ENCODE measurements at regions not wholly inside any gene's neighbourhood (a gene's known extent, or its start where the extent isn't known, plus 50 kb on each side); places are given as distances from the start of the nearest gene placed in this dataset.

- peak; percentile 6 for DNase-seq
These were observed 238.4 kb downstream of the SNCA start for GRCh38 chr4:89598602-89599001.

- DNase-seq, result no peak
These were observed 241.7 kb downstream of the SNCA start for GRCh38 chr4:89595125-89595789.

- no peak for DNase-seq
These were observed 246.8 kb downstream of the SNCA start for GRCh38 chr4:89590128-89590527.

DNA sequence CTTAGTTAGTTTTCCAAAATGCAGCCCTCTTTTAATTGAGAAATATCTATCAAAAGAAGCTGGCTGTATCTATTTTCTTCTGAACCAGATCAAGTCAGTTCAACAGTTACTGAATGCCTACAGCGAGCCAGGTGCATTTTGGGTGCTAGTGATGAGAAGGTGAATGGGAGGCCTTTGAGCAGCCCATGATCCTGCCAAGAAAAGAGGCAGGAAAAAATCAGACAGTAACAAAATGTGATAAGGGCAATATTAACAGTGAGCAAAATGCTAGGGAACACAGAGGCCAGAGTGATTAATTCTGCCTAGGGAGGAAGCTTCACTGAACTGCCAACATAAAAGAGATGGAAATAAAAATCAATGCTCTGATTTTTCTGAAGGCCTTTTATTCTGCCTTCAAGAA, 248.5 kb downstream of the SNCA start:
- no peak for DNase-seq

- DNase-seq, result no peak
These were observed 249.6 kb downstream of the SNCA start for GRCh38 chr4:89587364-89587763.

- DNase-seq, result peak; percentile 1
These were observed 250.1 kb downstream of the SNCA start for GRCh38 chr4:89586864-89587263.

DNA sequence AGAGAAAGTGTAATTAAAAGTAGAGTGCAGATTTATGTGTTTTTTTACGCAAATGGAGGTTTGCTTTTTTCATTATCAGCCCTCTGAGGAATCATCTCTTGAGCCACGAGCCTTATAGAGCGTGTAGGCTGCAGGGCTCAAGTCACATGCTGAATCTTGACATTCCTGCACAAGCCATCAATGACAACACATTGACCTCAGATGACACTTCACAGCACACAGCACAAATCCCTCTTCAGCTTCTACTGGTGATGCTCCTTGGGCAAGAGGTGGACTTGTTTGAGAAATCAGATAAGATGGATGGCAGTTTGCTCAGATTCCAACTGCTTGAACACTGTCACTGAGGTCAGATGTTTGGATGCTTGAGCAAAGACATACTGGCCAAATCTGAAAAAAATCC, 250.6 kb downstream of the SNCA start:
- DNase-seq, result peak; percentile 43

DNA sequence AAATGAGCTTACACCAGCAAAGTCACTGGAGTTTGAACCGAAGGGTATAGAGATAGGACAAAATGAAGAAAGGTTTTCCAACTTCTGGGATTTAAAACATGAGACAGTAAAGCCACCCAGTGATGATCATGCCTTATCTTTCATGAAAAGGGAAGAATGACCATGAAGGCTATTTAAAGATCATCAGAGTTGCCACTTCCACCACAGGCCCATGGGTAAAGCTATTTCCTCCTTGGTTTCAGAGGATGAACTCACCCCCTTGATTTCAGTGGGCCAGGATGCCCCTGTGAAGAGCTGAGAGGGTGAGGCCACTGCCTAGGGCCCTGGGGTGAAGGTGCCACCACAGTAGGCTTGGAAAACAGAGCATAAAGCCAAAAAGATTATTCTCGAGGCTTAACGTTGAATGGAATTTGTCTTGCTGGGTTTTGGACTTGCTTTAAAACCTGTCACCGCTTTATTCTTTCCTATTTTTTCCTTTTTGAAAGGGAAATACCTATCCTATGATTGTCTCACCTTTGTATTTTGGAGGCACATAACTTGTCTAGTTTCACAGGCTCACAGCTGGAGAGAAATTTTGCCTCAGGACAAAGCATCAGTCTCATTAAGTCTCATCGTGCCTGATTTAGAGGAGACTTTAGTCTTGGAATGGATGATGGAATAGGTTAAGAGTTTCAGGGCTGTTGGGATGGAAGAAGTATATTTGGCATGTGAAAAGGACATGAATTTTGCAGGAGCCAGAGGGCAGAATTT, 254.0 kb downstream of the SNCA start:
- DNase-seq, result peak; percentile 12

GRCh38 chr4:89579771-89580170, 257.2 kb downstream of the SNCA start:
- no peak for DNase-seq

- DNase-seq, result no peak
These were observed 260.7 kb downstream of the SNCA start for GRCh38 chr4:89576246-89576645.

DNA sequence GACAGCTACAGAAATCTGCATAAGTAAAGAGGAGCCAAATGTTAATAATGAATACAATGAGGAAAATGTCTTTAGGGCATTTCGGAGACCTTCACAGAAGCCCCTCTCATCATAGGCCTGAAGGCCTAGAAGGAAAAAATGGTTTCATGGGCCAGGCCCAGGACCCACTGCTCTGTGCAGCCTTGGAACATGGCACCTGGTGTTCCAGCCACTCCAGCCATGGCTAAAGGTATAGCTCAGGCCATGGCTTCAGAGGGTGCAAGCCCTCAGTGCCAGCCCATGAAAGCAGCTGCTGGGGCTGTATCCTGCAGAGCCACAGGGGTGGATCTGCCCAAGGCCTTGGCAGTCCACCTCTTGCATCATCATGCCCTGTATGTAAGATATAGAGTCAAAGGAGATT, 261.1 kb downstream of the SNCA start:
- DNase-seq, result no peak

GRCh38 chr4:89574176-89574575, 262.8 kb downstream of the SNCA start:
- no peak for DNase-seq

- DNase-seq, result no peak
These were observed 263.3 kb downstream of the SNCA start for GRCh38 chr4:89573656-89574055.

DNA sequence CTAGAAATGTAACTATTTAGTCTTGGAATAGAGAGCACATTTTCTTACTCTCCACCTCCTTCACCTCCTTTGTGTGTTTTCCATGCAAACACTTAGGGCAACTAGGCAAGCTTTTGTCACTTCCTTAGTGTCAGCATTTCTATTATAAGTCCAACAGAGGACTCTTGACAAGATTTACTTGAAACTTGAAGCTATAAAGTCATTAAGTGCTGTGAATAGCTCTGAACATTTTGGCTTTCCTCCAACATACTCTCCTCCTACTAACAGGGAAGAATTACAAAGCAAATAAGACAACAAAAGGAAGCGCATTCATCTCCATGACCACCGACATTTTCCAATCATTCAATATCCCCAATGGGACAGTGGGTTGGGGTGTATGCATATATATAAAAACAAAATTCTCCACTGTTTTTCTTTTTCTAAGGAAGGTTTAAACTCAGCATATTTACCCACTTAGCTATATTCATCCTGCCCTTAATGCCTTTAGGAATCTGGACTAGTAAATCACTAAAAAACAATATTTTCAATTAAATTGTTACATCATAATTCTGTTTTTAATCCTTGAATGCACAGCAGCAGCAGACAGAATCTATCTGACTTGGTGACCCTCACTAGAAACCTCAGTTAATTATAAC, 264.6 kb downstream of the SNCA start:
- no peak for DNase-seq

GRCh38 chr4:89570931-89571330, 263.3 kb upstream of the GPRIN3 start:
- no peak for DNase-seq

DNA sequence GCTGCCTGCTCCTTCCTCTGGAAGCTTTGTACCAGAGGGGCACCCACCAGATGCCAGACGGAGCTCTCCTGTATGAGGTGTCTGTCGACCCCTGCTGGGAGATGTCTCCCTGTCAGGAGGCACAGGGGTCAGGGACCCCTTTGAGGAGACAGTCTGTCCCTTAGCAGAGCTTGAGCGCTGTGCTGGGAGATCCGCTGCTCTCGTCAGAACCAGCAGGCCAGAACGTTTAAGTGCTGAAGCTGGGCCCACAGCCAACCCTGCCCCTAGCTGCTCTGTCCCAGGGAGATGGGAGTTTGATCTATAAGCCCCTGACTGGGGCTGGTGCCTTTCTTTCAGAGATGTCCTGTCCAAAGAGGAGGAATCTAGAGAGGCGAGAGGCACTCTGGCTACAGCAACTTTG, 260.3 kb upstream of the GPRIN3 start:
- DNase-seq, result no peak

DNA sequence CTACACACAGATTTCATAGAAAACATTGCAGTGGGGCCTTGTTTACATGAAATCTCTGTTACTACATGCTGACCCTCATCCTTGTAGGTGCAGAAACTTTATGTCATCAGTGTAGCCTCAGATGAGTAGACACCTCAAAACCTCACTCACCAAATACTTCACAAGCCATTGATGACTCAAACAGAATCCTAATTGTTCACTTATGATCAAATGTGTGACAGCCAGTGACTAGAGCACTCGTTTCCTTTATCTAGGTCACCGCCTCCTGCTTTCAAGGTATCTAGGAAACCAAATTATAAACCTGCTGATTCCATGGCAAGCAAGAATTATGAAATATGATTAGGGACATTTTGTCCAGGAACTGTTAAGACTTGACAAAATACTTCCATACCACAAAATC, 255.8 kb upstream of the GPRIN3 start:
- DNase-seq, result no peak

DNA sequence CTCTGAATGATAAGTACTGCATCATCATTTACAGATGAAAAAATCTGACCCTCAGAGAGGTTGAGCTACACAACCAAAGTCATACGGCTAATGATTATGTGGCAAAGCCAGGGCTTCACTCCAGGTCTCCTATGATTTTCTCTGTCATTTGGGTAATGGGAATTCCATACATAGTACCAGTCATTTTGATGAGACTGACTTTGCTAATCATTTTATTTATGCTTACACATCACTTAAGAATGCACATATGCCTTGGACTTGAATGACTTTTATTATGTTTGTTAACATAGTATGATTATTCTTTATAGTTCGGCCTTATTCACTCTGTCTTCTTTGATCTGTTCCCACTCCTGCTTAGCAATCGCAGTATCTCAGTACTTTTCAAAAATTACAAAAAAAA, 255.1 kb upstream of the GPRIN3 start:
- DNase-seq, result no peak

GRCh38 chr4:89561048-89561447, 253.4 kb upstream of the GPRIN3 start:
- DNase-seq, result no peak

- no peak for DNase-seq
These were observed 250.5 kb upstream of the GPRIN3 start for GRCh38 chr4:89558147-89558546.

DNA sequence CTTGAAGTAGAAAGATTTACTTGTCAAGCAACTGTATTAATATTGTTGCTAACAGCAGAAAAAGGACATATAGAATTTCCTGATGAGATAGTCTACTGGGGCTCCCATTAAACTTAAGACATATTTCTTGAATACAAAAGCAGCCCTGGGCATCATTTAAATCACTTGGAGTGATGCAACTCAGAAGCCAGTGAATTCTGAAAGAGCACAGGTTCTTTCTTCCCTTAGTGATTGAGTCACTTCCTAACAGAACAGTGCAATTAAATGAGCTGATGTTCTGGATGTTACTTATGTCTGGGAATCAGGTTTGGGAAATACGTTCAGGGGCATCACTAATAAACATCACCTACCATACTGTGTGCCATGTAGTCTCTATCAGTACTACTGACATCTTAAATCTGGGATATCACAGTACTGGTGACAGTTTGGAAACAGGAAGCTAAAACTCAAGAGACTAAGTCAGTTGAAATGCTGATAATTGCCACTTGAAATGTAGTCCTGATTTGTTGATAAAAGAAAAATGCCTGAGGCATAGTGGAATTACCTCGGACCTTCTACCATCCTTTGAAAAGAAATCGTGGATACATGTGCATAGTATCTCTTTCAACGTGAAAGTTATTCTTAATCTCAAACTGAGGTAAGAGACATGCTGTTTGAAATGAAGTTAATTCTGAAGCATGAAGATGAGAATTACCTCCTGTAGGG, 249.2 kb upstream of the GPRIN3 start:
- DNase-seq, result no peak

GRCh38 chr4:89551191-89551590, 243.6 kb upstream of the GPRIN3 start:
- no peak for DNase-seq

DNA sequence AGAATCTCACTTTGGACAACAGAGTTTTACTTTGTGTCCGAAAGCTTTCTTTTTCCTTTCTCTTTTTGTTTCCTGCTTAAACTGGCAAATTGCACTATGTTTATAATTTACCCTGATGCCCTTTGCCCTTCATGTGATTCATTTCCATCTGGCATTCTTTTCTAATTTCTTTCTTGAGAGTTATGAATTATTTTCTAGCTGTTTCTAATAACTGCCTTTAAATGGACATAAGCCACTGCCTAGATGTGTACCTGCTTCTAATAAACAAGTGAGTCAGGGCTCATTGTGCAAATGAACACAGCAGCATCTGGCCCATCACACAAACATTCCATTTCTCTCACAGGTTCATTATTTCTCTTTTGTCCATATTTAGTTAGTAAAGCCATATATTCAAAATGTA, 242.3 kb upstream of the GPRIN3 start:
- no peak for DNase-seq

DNA sequence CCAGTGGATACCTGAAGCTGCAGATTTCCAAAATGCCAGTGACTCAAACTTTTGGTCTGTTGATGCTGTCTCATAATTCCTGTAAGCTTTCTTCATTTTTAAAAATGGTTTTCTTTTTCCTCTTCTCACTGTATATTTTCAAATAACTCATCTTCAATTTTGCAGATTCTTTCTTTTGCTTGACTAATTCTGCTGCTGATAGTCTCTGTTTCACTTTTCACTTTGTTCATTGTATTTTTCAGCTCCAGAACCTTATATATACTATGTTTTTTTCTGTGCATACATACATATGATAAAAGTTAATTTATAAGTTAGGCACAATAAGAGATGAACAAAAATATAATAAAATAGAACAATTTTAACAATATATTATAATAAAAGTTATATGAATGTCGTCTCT, 237.7 kb upstream of the GPRIN3 start:
- no peak for DNase-seq
